Sigmoid colon (tissue), 6 donors: ENCODE measurements at regions not wholly inside any gene's neighbourhood (a gene's known extent, or its start where the extent isn't known, plus 50 kb on each side); places are given as distances from the start of the nearest gene placed in this dataset.

Experiments used
- DNase-seq: peaks from one replicate; pipeline ENCODE4 v3.0.0-alpha.2; 2019
- H3K27ac ChIP-seq, 4 donors: fragments of 200-600 bp; sonication (generic); one replicate each; pipeline ENCODE4 v1.5.1; 2016 to 2019; ENCODE audit warnings: mild to moderate bottlenecking in 1 of 4
- H3K27me3 ChIP-seq, 3 donors: fragments of 200-600 bp; sonication (generic); one replicate each; pipeline ENCODE4 v1.5.1; 2019; ENCODE audit warnings: mild to moderate bottlenecking in 1 of 3
- H3K36me3 ChIP-seq, 4 donors: fragments of 200-600 bp; sonication (generic); one replicate each; pipeline ENCODE4 v1.5.1; 2016 to 2019
- H3K4me1 ChIP-seq, 4 donors: fragments of 200-600 bp; sonication (generic); one replicate each; pipeline ENCODE4 v1.5.1; 2017 to 2019
- H3K4me3 ChIP-seq, 4 donors: fragments of 200-600 bp; sonication (generic); one replicate each; pipeline ENCODE4 v1.5.1; 2017 to 2019; ENCODE audit warnings: mild to moderate bottlenecking in 2 of 4, moderate library complexity in 1 of 4
- H3K9me3 ChIP-seq, 4 donors: fragments of 200-600 bp in 3 of 4; sonication (generic) in 3 of 4; one replicate each; pipeline versions ENCODE4 v1.5.1 to v1.6.1; 2013 to 2019
- CTCF ChIP-seq, 4 experiments: fragments of 450-650 bp in 3 of 4; fragments of 200-600 bp in 1 of 4; IDR thresholded peaks; one replicate each; pipeline ENCODE4 v1.5.1; 2016 to 2019; ENCODE audit warnings: antibody characterized with exemption in 4 of 4, mild to moderate bottlenecking in 3 of 4, moderate library complexity in 2 of 4
- EP300 ChIP-seq, 4 donors: sonication (generic); formaldehyde crosslinking; IDR thresholded peaks; one replicate each; pipeline ENCODE4 v1.6.1; 2017; ENCODE audit warnings: antibody characterized with exemption in 4 of 4
- POLR2A ChIP-seq, 2 donors: fragments of 450-650 bp; IDR thresholded peaks; one replicate each; pipeline ENCODE4 v1.6.1; 2016; ENCODE audit warnings: antibody characterized with exemption in 2 of 2, mild to moderate bottlenecking in 2 of 2, moderate library complexity in 2 of 2
- POLR2AphosphoS5 ChIP-seq, 4 donors: sonication (generic); formaldehyde crosslinking; IDR thresholded peaks; one replicate each; pipeline ENCODE4 v1.6.1; 2017; ENCODE audit warnings: antibody characterized with exemption in 4 of 4
- WGBS, 2 donors: extraction: QIAGEN DNeasy Blood & Tissue Kit; methylation state at CpG; one replicate each; pipeline ENCODE4 v1.1.7; 2013; 5-methylcytosine and 5-hydroxymethylcytosine counted together
- intact Hi-C: fragments of 100-400 bp; cut with DNase I; formaldehyde crosslinking; loops from one replicate; pipeline ENCODE4 v1.15.1; 2023
- donor health status: healthy with polysubstance abuse.
- donor health status: healthy.

- WGBS, 2 donors, result 44 to 74% methylated on average over 1 of the region's 1 CpG
- H3K4me1 ChIP-seq, result peaks cover 0 to 23% (median 15%) of the 10 kb centered on the region in 4 donors
These were observed 241.6 kb upstream of the NT5C1B start for GRCh38 chr2:18830962-18831361.

GRCh38 chr2:18829976-18830375 lies 240.6 kb upstream of the NT5C1B start:
- intact Hi-C loops, result no loop called here
- DNase-seq, result no peak
- H3K4me1 ChIP-seq, result peaks cover 0 to 23% (median 15%) of the 10 kb centered on the region in 4 donors
- peak overlapping the region in 2 of 4 donors; percentile 29 to 66 for H3K27ac ChIP-seq
- WGBS, 2 donors, result 74 to 78% methylated on average over 1 of the region's 1 CpG
- H3K36me3 ChIP-seq, result no peaks in the 10 kb centered on the region
- no peak for TF ChIP-seq POLR2A (IDR thresholded peaks at IDR 0.05)
- no peak for TF ChIP-seq EP300 (IDR thresholded peaks at IDR 0.05)
- no peak for TF ChIP-seq CTCF (IDR thresholded peaks at IDR 0.05)
- no peak for TF ChIP-seq POLR2AphosphoS5 (IDR thresholded peaks at IDR 0.05)
- no peak overlapping the region for H3K4me3 ChIP-seq
- H3K9me3 ChIP-seq, result no peaks in the 10 kb centered on the region
- no peaks in the 10 kb centered on the region for H3K27me3 ChIP-seq

More at GRCh38 chr2:18830962-18831361, 241.6 kb upstream of the NT5C1B start:
- H3K4me3 ChIP-seq, result no peak overlapping the region
- no peak for DNase-seq
- intact Hi-C loops, result no loop called here
- no peak for TF ChIP-seq EP300 (IDR thresholded peaks at IDR 0.05)
- TF ChIP-seq POLR2AphosphoS5 (IDR thresholded peaks at IDR 0.05), result no peak
- TF ChIP-seq CTCF (IDR thresholded peaks at IDR 0.05), result no peak
- TF ChIP-seq POLR2A (IDR thresholded peaks at IDR 0.05), result no peak
- no peak overlapping the region for H3K27ac ChIP-seq
- H3K27me3 ChIP-seq, result no peaks in the 10 kb centered on the region
- H3K36me3 ChIP-seq, result no peaks in the 10 kb centered on the region
- no peaks in the 10 kb centered on the region for H3K9me3 ChIP-seq

GRCh38 chr2:18829251-18829902 lies 240.0 kb upstream of the NT5C1B start:
- H3K36me3 ChIP-seq, result no peaks in the 10 kb centered on the region
- peaks cover 0 to 19% (median 15%) of the 10 kb centered on the region in 4 donors for H3K4me1 ChIP-seq
- H3K27me3 ChIP-seq, result no peaks in the 10 kb centered on the region
- no peak for DNase-seq
- no peak for TF ChIP-seq CTCF (IDR thresholded peaks at IDR 0.05)
- no peak for TF ChIP-seq POLR2A (IDR thresholded peaks at IDR 0.05)
- TF ChIP-seq POLR2AphosphoS5 (IDR thresholded peaks at IDR 0.05), result no peak
- TF ChIP-seq EP300 (IDR thresholded peaks at IDR 0.05), result no peak
- intact Hi-C loops, result no loop called here
- H3K9me3 ChIP-seq, result no peaks in the 10 kb centered on the region
- no peak overlapping the region for H3K4me3 ChIP-seq
- 29 to 55% methylated on average over 4 of the region's 4 CpGs for WGBS, 2 donors
- H3K27ac ChIP-seq, result peak overlapping the region in 2 of 4 donors; percentile 29 to 66

GRCh38 chr2:18828296-18828695 lies 238.9 kb upstream of the NT5C1B start:
- Histone ChIP-seq H3K36me3 (no peaks in the 10 kb centered on the region), H3K4me1 (peaks cover 0 to 16% (median 15%) of the 10 kb centered on the region in 4 donors), H3K4me3 (no peak overlapping the region), H3K27me3 (no peaks in the 10 kb centered on the region), H3K9me3 (no peaks in the 10 kb centered on the region), H3K27ac (no peak overlapping the region)
- intact Hi-C loops, result no loop called here
- TF ChIP-seq EP300 (IDR thresholded peaks at IDR 0.05) (no peak), POLR2A (IDR thresholded peaks at IDR 0.05) (no peak), POLR2AphosphoS5 (IDR thresholded peaks at IDR 0.05) (no peak), CTCF (IDR thresholded peaks at IDR 0.05) (no peak)
- 89 to 91% methylated on average over 3 of the region's 3 CpGs for WGBS, 2 donors
- no peak for DNase-seq

GRCh38 chr2:18825838-18826237 lies 236.5 kb upstream of the NT5C1B start:
- 68 to 74% methylated on average over 7 of the region's 7 CpGs for WGBS, 2 donors
- intact Hi-C loops, result no loop called here
- Histone ChIP-seq H3K4me1 (peaks cover 0 to 16% (median 15%) of the 10 kb centered on the region in 4 donors), H3K27me3 (no peaks in the 10 kb centered on the region), H3K9me3 (no peaks in the 10 kb centered on the region), H3K4me3 (no peak overlapping the region), H3K36me3 (no peaks in the 10 kb centered on the region), H3K27ac (no peak overlapping the region)
- TF ChIP-seq POLR2AphosphoS5 (IDR thresholded peaks at IDR 0.05) (no peak), CTCF (IDR thresholded peaks at IDR 0.05) (no peak), EP300 (IDR thresholded peaks at IDR 0.05) (no peak), POLR2A (IDR thresholded peaks at IDR 0.05) (no peak)
- no peak for DNase-seq
